Dermis microvascular lymphatic vessel endothelial cell (primary cell): ENCODE measurements at regions not wholly inside any gene's neighbourhood (a gene's known extent, or its start where the extent isn't known, plus 50 kb on each side); places are given as distances from the start of the nearest gene placed in this dataset.
A peak's percentile ranks its signal among the peaks of the same experiment; 100 is the strongest.
"Not testable (repeated sequence)": the region's sequence is repeated elsewhere in the genome, so short reads cannot be mapped to it uniquely, and the experiment has no call there.

ENCODE experiments used
- DNase-seq, 2 donors: peaks; one replicate each; pipeline versions ENCODE4 v3.0.0 to v3.0.0-alpha.2; 2010; ENCODE audit warnings: low read depth in 2 of 2

GRCh38 chr7:131802195-131802864 lies 245.9 kb upstream of the PODXL start:
- DNase-seq = no peak

- no peak for DNase-seq
These were observed 244.1 kb upstream of the PODXL start for GRCh38 chr7:131800531-131800930.

- DNase-seq = no peak
These were observed 243.6 kb upstream of the PODXL start for GRCh38 chr7:131800008-131800407.

- no peak for DNase-seq
These were observed 241.4 kb upstream of the PODXL start for GRCh38 chr7:131797841-131798240.

- DNase-seq = no peak
These were observed 239.0 kb upstream of the PODXL start for GRCh38 chr7:131795400-131795799.

GRCh38 chr7:131792311-131792710 lies 235.9 kb upstream of the PODXL start:
- no peak for DNase-seq

GRCh38 chr7:131787101-131787500 lies 230.7 kb upstream of the PODXL start:
- no peak for DNase-seq

GRCh38 chr7:131786204-131786603 lies 229.8 kb upstream of the PODXL start:
- no peak for DNase-seq

GRCh38 chr7:131778601-131779000 lies 222.2 kb upstream of the PODXL start:
- DNase-seq = no peak

GRCh38 chr7:131774419-131775220 lies 218.2 kb upstream of the PODXL start:
- DNase-seq = no peak

- no peak for DNase-seq
These were observed 217.0 kb upstream of the PODXL start for GRCh38 chr7:131773413-131773812.

- DNase-seq = no peak
These were observed 212.8 kb upstream of the PODXL start for GRCh38 chr7:131769241-131769640.

- DNase-seq = no peak
These were observed 211.2 kb upstream of the PODXL start for GRCh38 chr7:131767591-131767990.

GRCh38 chr7:131765575-131765974 lies 209.1 kb upstream of the PODXL start:
- DNase-seq = no peak

- peak in 1 of 2 donors; percentile 3 for DNase-seq
These were observed 207.8 kb upstream of the PODXL start for GRCh38 chr7:131764143-131764775.

- no peak for DNase-seq
These were observed 206.3 kb upstream of the PODXL start for GRCh38 chr7:131762753-131763152.

- DNase-seq = not testable (repeated sequence)
These were observed 199.4 kb upstream of the PODXL start for GRCh38 chr7:131755801-131756200.

GRCh38 chr7:131753620-131754222 lies 197.3 kb upstream of the PODXL start:
- peak in 1 of 2 donors; percentile 14 for DNase-seq

- DNase-seq = peak in 1 of 2 donors; percentile 41
These were observed 191.3 kb upstream of the PODXL start for GRCh38 chr7:131747658-131748232.

GRCh38 chr7:131745390-131746248 lies 189.2 kb upstream of the PODXL start:
- DNase-seq = peak; percentile 36 to 61

- DNase-seq = no peak
These were observed 185.0 kb upstream of the PODXL start for GRCh38 chr7:131741446-131741845.
